Stimulated activated CD4-positive, alpha-beta T cell treated with anti-CD3 and anti-CD28 coated beads, Interleukin-12 subunit alpha, Interleukin-12 subunit beta, amount 100 ng/mL, for 24 hours (primary cell): ENCODE measurements at regions not wholly inside any gene's neighbourhood (a gene's known extent, or its start where the extent isn't known, plus 50 kb on each side); places are given as distances from the start of the nearest gene placed in this dataset.

ENCODE experiments used
- DNase-seq, 2 experiments: peaks; one replicate each; pipeline ENCODE4 v3.0.0-alpha.2; 2020; ENCODE audit warnings: low read depth in 2 of 2

DNA sequence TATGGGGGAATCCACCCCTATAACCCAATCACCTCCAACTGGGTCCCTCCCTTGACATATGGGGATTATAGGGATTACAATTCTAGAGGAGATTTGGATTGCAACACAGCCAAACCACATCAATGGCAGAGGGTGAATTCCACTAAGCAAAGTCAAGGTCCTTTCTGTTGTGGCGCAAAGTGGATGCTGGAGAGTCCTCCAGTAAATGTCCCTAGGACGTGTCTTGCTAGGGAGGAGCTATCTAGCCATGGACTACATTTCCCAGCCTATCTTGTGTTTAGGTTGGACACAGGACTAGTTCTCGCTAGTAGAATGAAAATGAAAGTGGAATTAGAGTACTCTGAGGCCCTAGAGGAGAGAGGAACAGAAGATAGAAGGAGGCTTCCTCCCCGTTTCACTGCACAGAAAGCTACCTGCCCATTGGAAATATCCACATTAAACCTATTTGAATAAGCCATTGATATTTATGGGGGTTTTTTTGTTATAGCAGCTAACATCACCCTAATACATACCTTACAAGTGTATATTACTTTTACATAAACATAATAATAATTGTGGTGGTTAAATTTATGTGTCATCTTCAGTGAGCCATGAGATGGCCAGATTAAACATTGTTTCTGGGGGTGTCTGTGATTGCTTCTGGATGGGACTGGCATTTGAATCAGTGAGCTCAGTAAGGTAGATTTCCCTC is 56.7 kb upstream of the ERCC4 start:
- DNase-seq, result no peak

DNA sequence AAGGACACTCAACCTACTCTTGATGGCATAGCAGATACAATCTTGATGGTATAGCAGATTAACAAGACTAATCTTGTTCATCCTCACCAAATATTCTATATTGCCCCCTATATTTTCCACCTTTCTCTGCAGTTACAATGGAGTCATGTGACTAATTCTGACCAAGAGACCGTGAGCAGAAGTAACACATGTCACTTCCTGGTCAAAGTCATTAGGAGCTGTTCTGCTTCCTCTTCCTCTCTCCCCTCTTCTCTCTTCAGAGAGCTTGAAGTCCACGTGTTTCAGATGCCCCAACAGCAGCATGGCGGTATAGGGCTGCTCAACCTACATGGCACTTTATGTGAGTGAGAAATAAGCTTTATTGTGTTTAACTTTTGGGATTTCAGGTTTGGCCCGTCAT is 55.3 kb upstream of the ERCC4 start:
- DNase-seq, result no peak

DNA sequence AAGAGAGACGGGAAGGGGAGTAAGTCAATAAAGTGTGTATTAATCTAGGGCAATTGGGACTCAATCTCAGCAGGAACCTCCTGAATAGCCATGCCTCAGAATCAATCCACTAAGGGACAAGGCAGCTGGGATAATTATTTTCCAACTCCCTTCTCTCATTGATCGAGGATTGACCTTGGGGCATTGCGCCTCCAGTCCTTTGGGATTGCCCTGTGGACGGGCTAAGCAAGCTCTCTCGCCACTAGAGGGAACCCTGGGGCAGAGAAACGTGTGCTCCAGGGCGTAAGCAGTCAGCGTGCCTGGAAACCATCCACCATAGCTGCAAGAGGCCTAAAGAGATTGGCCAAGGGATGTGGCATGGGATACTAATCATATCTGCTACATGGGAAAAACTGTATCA is 53.9 kb upstream of the ERCC4 start:
- DNase-seq, result peak; percentile 2 to 49
